ENCODE measurements at regions not wholly inside any gene's neighbourhood (a gene's known extent, or its start where the extent isn't known, plus 50 kb on each side); places are given as distances from the start of the nearest gene placed in this dataset.
"Not testable (repeated sequence)": the region's sequence is repeated elsewhere in the genome, so short reads cannot be mapped to it uniquely, and the experiment has no call there.

GRCh38 chr14:106477600-106477999 lies 951.2 kb downstream of the TMEM121 start:
- ATAC-seq; intact Hi-C loops (cut with DNase I); H3K27me3 ChIP-seq; H3K36me3 ChIP-seq; H3K9me3 ChIP-seq; H3K27ac ChIP-seq; H3K4me3 ChIP-seq; DNase-seq; H3K4me1 ChIP-seq: not testable (repeated sequence)

GRCh38 chr14:106480287-106480686 lies 953.9 kb downstream of the TMEM121 start:
- intact Hi-C loops (cut with DNase I); H3K4me3 ChIP-seq; H3K27me3 ChIP-seq; H3K9me3 ChIP-seq; H3K4me1 ChIP-seq; H3K36me3 ChIP-seq; DNase-seq; ATAC-seq; H3K27ac ChIP-seq: not testable (repeated sequence)

- H3K4me3 ChIP-seq; H3K27me3 ChIP-seq; intact Hi-C loops (cut with DNase I); H3K4me1 ChIP-seq; H3K36me3 ChIP-seq; ATAC-seq; H3K27ac ChIP-seq; H3K9me3 ChIP-seq; DNase-seq: not testable (repeated sequence)
These were observed 955.8 kb downstream of the TMEM121 start for GRCh38 chr14:106482213-106482612.

- intact Hi-C loops (cut with DNase I) = no loop called here
- ATAC-seq (no peak), DNase-seq (no peak)
- Histone ChIP-seq H3K4me3 (no peak overlapping the region), H3K27me3 (no peaks in the 10 kb centered on the region), H3K27ac (no peak overlapping the region), H3K4me1 (no peaks in the 10 kb centered on the region), H3K9me3 (no peaks in the 10 kb centered on the region), H3K36me3 (no peaks in the 10 kb centered on the region)
- TF ChIP-seq CTCF (IDR thresholded peaks at IDR 0.05) = no peak
These were observed 961.2 kb downstream of the TMEM121 start for GRCh38 chr14:106487600-106487999.

GRCh38 chr14:106488291-106488690 lies 961.9 kb downstream of the TMEM121 start:
- Histone ChIP-seq H3K4me1 (no peaks in the 10 kb centered on the region), H3K27ac (no peak overlapping the region), H3K27me3 (no peaks in the 10 kb centered on the region), H3K9me3 (no peaks in the 10 kb centered on the region), H3K36me3 (no peaks in the 10 kb centered on the region), H3K4me3 (no peak overlapping the region)
- TF ChIP-seq CTCF (IDR thresholded peaks at IDR 0.05) = no peak
- no peak for ATAC-seq
- no peak for DNase-seq
- intact Hi-C loops (cut with DNase I) = no loop called here

GRCh38 chr14:106489112-106489881 lies 962.9 kb downstream of the TMEM121 start:
- Histone ChIP-seq H3K36me3 (no peaks in the 10 kb centered on the region), H3K4me1 (no peaks in the 10 kb centered on the region), H3K27ac (no peak overlapping the region), H3K9me3 (no peaks in the 10 kb centered on the region), H3K4me3 (no peak overlapping the region), H3K27me3 (no peaks in the 10 kb centered on the region)
- intact Hi-C loops (cut with DNase I) = no loop called here
- DNase-seq (no peak), ATAC-seq (no peak)
- TF ChIP-seq CTCF (IDR thresholded peaks at IDR 0.05) = no peak

- no peaks in the 10 kb centered on the region for H3K27me3 ChIP-seq
- H3K4me1 ChIP-seq = peaks cover 0 to 3% of the 10 kb centered on the region in 2 donors
- intact Hi-C loops (cut with DNase I) = no loop called here
- no peak overlapping the region for H3K4me3 ChIP-seq
- H3K9me3 ChIP-seq = no peaks in the 10 kb centered on the region
- TF ChIP-seq CTCF (IDR thresholded peaks at IDR 0.05) = no peak
- DNase-seq (no peak), ATAC-seq (no peak)
- H3K36me3 ChIP-seq = no peaks in the 10 kb centered on the region
- no peak overlapping the region for H3K27ac ChIP-seq
These were observed 964.1 kb downstream of the TMEM121 start for GRCh38 chr14:106490442-106490841.

All from left lung (tissue), 4 donors.